NCI-H446 (cell line): ENCODE measurements at regions not wholly inside any gene's neighbourhood (a gene's known extent, or its start where the extent isn't known, plus 50 kb on each side); places are given as distances from the start of the nearest gene placed in this dataset.
"Not testable (repeated sequence)": the region's sequence is repeated elsewhere in the genome, so short reads cannot be mapped to it uniquely, and the experiment has no call there.

Source experiments
- DNase-seq, 2 experiments: peaks; one replicate each; lab custom pipeline; 2025; lab: John Stamatoyannopoulos, UW

DNA sequence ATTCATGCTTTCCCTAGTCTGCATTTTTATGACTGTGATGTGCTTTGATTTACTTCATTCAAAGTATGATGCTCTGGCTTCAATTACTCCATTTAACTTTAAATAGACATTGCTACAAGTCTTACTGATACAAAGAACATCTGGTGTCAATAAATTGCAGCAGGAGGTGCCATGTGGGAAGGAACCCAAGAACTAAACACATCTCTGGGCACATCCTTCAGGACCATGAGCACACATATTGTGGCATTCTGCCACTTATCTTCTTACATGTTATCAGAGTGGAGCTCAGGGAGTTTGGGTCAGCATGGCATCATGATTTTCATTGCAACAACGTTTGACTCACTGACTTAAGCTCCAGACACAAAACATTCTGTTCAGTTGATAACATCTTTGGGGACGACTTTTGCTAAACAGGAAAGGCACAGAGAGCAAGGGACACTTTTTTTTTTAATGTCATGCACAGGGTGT is 227.0 kb downstream of the DKK1 start:
- no peak for DNase-seq

- DNase-seq: no peak
These were observed 228.8 kb downstream of the DKK1 start for GRCh38 chr10:52542906-52543305.

DNA sequence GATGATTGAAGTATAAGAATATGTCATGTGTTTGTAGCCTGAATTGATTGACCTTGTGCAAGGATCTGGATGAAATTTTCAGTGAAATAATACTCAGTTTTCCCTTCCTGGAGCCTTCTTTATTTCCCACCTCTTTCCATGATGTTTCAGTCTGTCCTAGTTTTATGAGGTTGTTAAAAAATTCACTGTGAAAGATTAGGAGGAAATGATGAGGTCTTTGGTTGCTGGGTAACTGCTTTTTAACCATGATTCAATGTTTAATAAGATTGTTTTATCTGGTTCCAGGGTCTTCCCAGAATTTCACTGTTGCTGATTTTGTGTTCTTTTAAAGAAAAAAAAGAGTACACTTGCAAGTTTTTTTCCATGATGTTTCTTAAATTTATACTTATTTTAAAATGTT is 221.5 kb downstream of the MBL2 start:
- no peak for DNase-seq

DNA sequence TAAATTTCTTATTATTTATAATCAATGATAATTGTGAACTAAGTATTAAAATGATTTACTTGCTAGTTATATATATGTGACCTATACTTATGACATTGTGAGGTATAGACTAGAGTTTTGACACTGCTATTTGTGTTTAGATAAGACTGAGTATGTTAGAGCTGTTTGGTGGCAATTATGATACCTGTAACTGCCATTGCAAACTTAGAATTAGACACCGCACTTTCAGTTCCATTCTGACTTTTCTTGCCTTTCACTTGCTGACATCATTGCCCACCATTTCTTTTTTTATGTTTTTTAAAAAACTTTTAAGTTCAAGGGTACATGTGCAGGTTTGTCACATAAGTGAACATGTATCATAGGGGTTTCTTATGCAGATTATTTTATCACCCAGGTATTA is 214.5 kb downstream of the MBL2 start:
- no peak for DNase-seq

GRCh38 chr10:52561322-52561721 is 211.3 kb downstream of the MBL2 start:
- no peak for DNase-seq

DNA sequence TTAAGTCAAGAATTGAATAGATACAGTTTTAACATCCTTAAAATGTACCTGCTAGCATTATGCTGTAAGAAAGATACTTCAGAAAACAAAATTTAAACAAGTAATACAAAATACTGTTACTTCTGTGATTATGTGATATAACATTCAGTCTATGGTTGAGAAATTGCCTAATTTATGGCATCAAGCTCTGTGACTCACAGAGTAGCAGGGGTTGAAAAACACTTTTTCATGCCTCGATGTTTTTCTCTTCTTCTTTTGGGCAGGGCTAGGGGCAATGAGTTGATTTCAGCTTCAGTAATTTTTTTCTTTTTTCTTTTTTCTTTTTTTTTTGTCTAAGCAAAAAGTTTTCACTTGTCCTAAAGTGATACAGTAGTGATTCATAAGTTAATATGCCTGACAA is 209.2 kb downstream of the MBL2 start:
- no peak for DNase-seq

DNA sequence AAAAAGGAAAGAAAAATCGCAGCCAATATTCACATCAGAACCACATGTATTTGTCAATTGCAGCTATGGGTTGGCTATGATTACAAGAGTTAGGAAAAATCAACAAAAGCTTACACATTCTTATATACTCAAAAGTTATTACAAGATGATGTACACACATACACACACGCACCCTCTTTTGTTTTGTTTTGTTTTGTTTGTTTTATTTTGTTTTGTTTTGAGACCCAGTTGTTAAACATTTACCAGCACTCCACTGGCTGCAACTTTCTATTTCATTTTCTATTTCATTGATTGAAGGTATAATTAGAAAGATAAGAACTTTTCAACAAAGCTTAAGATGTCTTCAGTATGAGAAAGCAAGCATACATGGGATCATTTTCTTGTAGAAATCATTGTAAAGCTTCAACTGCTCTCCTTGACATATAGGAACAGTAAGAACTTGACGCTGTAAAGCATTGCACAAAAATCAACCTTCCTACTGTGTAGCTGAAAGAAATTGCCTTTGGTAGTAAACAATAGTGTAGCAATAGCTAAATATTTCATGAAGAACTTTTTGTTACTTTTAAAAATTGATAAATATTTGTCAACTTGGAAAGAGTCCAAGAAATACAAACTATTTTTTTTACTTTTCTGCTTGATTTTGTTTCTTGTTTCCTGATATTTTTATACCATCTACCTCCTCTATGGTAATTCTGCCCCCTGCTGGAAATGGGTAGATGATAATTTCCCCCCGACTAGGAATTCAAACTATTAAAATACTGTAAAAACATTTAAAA is 205.9 kb downstream of the MBL2 start:
- DNase-seq: no peak

GRCh38 chr10:52567247-52567580 is 205.4 kb downstream of the MBL2 start:
- no peak for DNase-seq

DNA sequence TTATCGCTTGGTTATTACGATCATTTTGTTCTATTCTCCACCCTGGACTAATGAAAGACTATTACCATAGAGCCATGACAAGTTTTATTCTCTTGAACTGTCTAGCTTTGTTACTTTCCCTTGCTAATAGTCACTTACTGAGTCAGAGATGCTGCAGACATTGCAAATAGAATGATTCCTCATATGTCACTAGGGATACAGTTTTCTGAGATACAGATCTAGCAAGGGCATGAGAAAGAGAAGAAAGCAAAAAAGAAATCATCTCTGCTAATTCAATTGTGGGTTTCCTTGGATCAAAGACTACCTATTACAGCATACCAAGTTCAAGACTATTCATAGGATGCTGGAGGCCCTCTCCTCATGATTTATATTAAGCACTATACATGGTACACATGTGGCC is 204.3 kb downstream of the MBL2 start:
- no peak for DNase-seq

GRCh38 chr10:52570490-52570889 is 202.1 kb downstream of the MBL2 start:
- DNase-seq: no peak

DNA sequence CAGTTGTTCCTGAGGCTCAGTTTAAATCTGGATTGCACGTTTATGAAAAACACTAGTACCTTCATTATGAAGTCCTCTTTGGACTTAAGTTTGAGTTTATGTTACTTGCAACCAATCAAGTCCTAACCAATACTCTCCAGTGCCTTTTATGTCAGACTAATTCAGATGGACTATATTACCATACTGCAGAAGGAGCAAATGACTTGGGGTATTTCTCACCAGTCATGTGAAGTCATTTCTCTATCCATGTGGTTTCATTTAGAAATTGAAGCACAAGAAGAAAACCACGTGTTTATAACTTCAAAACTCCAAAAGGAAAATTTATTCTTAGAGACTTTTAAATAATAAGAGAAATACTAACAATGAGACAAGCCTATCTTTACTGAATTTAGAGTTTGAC is 201.6 kb downstream of the MBL2 start:
- no peak for DNase-seq

DNA sequence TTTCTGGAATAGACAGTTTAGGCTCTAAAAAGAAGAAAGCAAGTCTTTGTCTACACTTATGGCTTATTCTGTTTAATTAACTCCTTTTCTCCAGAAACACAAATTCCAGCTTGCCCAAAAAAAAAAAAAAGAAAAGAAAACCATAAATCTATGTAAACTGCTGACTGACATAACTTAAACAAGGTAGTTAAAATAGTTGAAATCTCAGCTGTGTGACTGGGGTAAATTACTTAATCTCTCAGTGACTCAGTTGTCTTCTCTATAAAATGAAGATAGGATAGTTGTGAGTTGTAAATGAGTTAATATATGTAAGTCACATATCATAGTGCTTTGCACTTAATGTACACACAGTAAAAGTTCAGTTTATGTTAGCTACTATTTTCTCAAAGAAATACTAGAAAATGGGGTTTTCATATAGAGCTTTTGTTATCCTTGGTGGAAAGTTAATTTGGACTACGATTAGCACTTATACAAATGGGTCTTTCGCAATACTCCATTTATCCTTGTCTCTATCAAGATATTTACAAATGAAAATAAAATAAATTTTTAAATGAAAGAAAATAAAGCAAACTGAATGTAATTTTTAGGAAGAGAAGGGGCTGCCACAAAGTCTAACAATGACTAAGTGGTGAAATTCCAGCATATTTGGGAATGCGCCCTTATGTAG is 200.9 kb downstream of the MBL2 start:
- DNase-seq: no peak

DNA sequence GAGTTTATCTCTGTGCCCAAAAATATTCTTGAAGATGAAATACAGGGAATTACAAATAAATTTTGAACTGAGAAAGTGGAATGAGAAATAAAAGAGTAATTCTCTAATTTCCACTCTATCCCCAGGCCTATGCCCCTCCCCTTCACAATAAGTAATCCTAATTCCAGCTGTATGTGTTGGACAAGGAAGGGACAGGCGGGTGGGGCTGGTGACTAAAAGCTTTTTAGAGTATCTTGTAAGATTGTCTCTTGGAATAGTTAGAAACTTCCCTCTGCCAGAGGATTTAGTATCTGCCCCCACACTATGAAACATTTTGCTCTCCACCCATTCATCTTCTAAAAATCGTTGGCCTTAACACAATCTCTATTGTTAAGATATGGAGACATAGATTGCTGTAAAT is 199.2 kb downstream of the MBL2 start:
- no peak for DNase-seq

- no peak for DNase-seq
These were observed 197.9 kb downstream of the MBL2 start for GRCh38 chr10:52574697-52575096.

DNA sequence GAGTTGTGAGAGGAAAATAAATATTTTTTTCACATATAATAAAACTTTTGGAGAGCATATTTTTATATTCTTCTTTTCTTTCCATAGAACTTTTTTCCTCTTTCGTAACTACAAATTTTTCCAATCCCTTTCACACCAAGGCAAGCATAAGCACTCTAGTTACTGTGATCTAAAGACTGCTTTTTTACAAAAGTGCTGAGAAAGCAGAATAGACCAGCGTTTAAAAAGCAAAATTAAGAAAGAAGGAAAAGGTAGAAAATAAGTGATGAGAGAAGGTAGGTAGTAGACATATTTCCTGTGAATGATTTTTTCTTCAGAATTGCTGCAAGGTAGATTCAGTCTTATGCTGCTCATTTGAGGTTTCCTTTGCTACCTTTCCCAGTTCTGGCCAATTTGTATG is 195.5 kb downstream of the MBL2 start:
- DNase-seq: no peak

GRCh38 chr10:52578871-52579405 is 193.6 kb downstream of the MBL2 start:
- no peak for DNase-seq

- DNase-seq: not testable (repeated sequence)
These were observed 190.9 kb downstream of the MBL2 start for GRCh38 chr10:52581636-52582035.

GRCh38 chr10:52583336-52583735 is 189.2 kb downstream of the MBL2 start:
- no peak for DNase-seq

DNA sequence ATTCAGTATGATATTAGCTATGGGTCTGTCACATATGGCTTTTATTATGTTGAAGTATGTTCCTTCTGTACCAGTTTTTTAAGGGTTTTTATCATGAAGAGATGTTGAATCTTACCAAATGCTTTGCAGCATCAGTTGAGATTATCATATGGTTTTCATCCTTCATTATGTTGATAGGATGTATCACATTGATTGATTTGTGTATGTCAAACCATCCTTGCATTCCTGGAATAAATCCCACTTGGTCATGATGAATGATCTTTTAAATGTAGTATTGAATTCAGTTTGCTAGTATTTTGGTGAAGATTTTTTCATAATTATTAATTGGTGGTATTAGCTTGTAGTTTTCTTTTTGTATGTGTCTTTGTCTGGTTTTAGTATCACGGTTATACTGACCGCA is 185.9 kb downstream of the MBL2 start:
- DNase-seq: no peak

DNA sequence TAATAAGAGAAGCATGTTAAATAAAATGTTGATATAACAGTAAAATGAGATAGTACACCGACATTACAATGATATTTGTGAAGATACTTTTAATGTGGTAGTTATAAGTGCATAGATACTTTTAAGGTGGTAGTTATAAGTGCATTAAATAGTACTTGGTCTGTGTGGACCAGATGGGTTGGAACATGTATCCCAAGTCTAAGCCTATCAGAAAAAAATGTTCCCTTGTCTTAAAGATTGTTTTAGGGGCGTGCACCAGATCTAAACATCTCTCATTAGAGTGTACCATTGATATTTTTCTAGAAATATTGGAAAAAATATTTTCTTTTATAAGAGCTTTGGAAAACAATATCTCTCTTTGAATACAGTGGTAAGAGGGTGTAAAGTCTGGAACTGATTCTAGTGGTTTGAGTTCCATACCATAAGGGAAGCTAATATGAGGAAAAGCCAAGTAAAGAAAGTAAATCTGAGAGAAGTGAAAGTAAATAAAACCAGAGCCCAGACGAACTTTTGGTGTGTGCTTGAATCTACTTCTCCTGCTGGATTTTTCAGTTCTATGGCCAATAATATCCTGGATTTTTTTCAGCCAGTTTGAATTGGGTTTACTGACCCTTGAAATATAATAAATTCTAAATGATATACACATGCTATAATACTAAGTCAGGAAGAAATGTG is 175.3 kb downstream of the MBL2 start:
- no peak for DNase-seq

DNA sequence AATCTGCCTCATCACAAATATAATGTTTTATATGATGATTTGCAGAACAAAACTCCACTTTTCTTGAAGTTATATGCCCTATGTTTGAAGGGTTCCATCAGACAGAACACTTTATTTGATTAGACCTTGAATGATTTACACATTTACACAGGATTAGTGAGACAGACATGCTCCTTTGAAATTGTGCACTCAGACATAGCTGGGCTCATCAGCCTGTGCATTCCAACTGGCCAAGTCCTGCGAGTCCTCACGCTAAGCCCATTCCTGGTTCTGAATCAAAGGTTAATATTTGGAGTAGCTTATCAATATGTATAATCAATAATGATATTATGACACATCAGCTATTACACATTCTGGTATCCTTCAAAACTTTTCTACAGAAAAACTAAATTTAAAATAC is 173.6 kb downstream of the MBL2 start:
- no peak for DNase-seq

DNA sequence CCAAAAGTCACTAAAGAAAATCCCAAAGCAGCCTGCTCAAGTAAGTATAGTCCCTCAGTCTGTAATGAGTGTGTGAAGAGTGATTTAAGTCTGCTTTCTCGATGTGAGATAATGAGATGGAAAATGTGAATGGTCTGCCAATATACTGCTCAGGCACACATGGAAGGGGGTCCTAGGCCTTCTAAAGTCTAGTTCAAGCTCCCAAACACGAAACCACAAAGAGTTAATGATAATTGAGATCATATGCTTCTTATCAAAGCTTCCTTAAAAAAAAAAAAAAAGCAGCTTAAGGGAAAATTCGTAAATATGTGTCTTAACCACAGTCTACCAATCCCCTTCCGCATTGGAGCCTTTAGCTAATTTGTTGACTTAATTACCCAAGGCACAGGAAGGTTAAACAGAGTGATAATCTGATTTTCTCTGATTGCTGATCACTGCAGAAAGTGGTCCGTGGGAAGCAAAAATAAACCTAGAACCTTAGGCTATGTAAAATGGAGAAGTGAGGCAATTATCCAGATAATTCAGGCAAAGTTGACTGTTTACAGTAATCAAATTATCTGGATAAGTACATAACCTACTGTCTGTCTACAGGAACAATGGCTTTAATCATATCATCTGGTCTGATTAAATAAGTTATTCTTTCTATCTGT is 172.9 kb downstream of the MBL2 start:
- DNase-seq: no peak
